NCI-H82 treated with DMSO at 0.1 percent for 48 hours (cell line): ENCODE measurements at regions not wholly inside any gene's neighbourhood (a gene's known extent, or its start where the extent isn't known, plus 50 kb on each side); places are given as distances from the start of the nearest gene placed in this dataset.

ENCODE experiments used
- DNase-seq: peaks from one replicate; lab custom pipeline; 2025; ENCODE audit not compliant: unreplicated experiment; lab: John Stamatoyannopoulos, UW

DNA sequence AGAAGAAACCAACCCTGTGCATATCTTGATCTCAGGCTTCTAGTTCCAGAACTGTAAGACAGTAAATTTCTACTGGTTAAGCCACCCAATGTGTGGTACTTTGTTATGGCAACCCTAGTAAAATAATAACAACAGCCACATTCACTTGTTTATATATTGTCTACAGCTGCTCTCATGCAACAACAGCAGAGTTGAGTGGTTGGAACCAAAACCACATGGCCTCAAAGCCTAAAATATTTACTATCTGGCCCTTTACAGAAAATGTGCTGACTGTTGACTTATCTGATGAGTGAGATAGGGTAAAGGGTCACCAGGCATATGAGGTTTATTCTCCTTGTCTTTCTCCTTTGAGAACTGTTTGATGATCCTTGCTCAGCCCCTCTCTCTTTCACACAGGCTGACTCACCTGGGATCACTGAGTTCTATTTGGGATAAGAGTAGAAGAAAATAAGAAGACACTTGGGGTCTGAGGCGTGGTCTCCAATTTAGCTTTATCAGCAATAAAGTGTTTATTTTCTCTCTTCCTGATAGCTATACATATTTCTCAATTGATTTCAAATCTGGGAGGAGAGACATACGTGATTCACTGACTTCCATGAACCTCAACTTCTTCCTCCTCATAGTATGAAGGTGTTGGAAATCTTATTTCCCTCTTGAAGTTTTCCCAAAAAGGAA, 227.5 kb upstream of the STARD13 start:
- DNase-seq: no peak

DNA sequence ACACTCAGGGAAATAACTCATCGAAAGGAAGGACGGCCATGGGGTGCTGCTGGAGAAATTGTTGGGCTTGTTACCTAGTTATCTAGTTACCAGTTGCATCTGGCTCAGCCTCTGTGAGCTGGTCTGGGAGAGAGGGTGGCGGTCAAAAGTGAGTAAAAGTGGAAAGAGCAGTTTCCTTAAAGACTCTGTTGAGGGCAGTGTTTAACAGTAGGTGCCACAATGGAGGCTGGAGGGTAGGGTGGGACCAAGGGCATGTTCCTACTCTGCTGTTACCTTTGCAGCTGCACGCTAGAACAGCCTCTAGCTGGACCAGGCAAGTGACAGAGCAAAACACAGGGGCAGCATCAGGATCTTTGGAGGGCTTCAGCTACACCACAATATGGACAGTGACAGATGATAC, 228.8 kb upstream of the STARD13 start:
- no peak for DNase-seq

DNA sequence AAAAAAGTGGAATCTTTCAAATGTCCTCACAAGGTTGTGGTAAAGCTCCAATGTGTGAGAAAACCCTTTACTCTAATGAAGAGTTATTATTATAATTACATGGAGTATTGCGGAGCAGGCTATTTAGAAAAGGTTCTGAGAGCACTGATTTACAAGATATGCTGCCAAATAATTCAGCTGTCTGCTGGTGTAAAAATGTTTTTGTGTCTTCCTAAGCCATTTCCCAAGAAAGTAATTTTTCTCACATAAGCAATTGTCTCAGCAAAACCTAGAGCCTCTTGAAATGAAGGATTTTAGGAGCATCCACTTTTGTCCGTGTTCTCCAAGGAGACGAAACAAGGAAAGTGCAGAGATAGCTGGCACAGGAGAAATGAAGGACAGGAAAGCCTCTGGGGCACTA, 229.6 kb upstream of the STARD13 start:
- no peak for DNase-seq

DNA sequence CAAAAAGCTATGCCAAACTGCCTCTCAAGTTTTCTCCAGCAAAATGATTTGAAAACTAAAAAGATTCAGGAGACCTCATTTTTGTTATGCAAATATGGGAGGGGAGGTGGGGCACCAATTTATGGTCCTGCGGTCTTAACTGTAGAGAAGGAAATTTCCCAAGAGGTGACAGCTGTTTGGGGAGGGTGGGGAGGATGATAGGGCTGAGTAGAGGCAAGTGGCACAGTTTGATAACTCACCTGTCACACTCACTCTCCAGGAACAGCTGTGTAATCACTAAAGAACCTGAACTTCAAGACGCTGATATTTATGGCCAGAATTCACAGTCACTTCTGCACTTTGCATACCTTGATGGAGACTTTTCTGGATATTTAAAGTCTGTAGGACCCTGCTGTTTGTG, 232.9 kb upstream of the STARD13 start:
- DNase-seq: no peak

DNA sequence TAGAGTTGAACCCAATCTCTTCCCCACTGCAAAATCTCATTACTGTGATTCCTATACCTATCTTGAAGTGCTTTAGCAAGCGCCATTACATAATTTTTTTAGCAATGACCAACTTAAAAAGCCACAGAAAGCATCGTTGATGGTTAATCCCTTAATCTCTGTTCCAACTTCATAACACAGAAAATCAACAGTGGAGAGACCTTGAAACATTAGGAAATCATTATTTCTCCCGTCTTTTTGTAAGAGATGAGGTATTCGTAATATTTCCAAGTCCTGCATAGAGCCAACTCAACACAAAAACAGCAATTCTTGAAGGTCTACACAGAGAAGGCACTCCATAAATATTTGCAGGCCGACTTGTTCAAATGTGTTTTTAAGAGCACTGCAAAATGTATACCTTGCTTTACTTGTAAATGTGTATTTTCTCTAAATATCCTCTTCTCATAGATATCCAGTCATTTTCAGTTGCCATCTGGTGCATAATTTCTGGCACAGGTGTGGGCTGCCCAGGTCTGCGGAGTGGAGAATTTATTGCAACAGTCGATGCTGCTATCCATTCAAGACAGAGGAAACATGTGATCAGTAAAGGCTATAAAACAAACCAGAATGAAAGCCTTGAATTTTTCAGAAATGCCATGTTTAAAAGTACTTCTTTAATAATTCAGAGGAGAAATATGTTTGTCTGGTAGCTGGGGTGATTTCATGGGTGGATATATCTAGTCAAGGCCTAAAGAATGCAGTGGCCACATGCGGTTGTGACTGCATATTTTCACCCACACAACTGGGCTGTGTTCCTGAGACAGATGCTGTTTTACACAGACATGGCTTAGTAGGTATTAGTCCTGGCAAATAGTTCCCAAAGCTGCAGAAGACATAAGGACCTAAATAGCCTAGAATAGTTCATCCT, 234.3 kb upstream of the STARD13 start:
- DNase-seq: no peak

DNA sequence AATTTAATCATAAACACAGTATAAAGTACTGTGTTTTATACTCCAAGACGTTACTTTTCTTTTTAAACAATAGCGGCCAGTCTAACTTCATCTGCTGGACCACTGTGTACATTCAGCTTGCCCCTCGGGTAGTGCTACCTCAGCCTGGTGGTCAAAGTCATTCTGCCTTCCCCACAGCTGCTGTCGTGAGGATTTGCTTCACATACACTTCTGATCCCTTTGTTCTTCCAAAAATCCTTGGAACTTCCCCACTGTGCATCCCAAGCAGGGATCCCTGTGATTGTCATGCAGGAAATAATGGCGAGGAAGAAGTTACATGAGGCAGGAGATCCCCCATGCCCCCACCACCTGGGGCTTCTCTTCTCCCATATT, 234.9 kb upstream of the STARD13 start:
- DNase-seq: no peak

DNA sequence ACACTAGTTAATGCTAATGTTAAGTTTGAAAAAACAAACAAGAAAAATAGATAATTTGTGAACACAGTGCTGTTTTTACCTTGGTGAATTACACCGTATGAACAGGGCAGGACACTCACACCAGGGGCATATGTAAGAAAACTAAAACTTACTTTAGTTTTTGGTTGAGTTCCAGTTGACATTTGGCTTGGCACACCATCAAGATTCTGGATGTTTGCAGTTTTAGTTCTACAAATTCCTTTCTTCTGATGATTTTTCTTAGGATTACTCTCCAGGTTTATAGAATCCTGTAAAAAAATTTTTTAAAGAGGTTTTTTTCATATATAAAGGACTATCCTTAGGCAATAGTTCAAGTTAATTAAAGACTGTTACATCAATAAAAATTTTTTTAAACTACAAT, 238.5 kb upstream of the STARD13 start:
- DNase-seq: no peak

DNA sequence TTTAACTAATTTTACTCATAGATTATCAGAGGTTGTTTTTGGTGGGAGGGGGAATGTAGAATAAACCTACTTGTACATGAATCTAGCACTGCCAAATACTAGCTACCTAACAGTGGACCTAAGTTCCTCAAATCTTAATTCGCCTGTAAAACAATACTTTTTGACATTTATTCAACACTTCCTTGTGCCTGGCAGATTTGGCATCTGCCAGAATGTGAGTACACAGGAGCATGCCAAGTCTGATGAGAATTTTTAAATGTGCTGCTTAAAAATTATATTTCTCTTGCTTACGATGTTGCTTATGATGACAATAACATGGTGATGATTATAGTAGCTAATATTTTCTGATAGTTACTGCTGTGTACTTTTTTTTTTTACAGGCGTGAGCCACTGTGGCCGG, 240.2 kb upstream of the STARD13 start:
- DNase-seq: no peak

DNA sequence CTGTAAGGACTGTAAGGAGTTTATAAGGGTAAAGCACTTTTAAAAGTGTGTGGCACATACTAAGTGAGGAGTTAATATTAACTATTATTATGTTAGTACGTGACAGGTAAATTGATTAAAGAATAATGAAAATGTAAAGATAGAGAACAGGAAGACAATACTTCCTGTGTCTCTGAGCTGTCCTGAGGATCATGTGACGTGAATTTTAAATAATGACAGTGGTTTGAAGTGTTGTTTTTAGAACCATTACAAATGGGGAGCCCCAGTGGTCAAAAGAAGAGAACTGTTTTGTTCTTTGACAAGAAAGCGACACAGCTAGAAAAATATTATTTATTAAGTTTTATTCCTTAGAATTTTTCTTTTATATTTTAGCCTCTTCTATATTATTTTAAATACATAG, 241.2 kb upstream of the STARD13 start:
- no peak for DNase-seq

DNA sequence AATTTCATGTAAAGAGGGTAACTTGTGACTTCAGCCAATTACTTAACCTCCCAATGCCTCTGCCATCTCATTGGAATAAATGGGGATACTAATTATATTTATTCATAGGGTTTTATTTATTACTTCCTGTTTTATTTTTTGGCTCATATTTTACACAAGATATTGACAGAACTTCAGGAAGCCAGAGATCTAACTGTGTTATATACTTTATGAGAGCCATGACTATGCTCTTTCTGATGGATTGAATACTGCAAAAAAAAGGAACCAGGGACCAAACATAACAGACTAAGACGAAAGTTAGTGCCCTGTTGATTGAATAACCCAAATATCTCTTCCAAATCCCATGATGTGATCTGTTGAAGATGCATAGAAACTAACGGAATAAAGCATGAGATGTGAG, 243.3 kb upstream of the STARD13 start:
- no peak for DNase-seq

DNA sequence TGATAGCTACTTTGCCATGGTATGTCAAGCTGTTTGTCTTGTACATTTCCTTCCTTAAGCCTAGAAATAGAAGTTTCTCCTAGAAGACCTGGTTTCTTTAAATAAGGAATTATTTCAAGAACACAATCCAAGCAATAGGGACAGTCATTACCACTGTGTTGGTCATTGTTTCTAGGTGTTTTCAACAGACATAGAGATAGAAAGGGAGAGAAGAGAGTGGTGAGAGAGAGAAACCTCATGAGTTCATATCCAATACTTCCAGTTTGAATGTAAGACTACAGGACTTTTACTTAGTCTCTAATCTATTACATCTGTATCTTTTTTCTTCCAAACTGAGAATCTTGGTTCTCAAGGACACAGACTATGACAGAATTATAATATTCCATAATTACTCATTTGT, 245.9 kb upstream of the STARD13 start:
- no peak for DNase-seq

DNA sequence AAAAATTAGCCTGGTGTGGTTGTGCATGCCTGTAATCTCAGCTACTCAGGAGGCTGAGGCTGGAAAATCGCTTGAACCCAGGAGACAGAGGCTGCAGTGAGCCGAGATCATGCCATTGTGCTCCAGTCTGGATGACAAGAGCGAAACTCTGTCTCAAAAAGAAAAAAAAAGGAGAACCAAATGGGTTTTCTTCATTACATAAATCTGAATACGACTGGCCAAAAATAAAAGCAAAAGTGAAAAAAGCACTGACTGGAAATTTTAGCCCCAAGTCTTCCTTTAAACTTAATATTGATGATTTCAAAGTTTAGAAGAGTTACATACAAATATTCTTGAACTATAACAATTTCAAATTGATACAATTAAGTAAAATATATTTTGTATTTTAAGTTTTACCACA, 249.5 kb upstream of the STARD13 start:
- no peak for DNase-seq

DNA sequence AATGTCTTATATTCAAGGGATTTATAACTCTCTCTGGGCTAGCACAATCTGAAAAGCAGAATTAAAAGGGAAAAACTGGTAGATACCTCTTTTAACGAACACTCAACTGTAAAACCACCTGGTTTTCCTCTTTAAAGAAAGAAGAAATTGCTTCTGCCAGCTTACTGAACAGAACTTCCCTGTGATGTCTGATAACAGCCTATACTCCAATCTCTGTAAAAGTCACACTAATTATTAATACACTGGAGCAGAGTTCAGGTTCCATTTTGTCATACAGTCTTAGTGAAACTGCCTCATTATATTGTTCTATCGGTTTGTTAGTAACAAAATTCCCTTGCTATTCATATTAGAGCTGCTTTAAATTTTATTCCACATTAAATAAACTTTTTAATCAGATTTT, 251.0 kb upstream of the STARD13 start:
- DNase-seq: no peak

DNA sequence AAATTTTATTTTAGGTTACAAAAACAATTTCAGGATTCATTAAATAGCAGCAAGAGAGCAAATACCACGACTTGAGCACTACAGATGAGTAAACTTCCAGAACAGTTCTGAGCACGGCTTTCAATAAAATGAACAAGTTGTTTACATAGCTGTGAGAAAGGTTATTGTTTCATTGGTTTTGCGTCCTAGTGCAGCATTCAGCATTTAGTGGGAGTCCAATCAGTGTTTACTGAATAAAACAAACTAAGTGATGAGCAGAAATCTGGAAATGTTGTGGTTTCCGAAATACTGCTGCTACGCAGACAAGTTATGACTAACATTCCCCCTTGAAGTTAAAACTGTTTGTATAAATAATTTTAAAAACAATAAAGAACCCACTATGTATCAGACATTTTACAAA, 251.5 kb upstream of the STARD13 start:
- no peak for DNase-seq

DNA sequence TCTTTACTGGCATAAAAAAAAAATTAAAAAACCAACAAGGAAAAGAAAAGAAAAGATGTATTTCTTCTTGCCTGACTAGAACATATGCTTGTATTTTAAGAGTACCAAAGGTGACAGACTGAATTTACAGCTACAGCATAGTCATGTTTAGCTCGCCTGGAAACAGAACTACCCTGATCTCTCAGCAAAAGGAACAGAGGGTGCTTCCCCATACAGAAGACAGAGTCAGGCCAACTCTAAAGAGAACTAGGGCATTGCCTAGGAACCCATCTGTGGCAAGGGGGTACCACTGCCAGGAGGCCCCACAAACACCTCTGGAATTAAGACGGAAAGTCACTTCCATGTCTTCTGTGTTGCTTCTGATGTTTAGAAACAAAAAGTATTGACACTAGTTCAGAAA, 252.1 kb upstream of the STARD13 start:
- no peak for DNase-seq

DNA sequence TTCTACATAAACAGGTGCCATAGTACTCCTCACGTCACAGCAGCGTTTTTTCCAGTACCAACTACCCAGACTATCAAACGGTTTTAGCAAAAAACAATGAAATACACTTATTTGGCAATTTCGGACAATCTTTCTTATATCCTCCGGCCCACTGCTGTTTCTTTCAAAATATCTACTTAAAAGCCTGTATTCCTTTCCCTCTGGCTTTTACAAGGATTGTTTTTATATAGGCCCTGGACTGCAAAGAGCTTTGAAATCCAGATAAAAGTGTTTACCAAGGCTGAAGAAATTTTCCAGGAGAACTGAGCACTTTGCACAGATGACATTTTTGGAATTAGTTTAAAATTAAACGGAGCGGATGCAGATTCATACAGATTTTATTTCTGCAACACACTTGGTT, 255.9 kb upstream of the STARD13 start:
- no peak for DNase-seq

DNA sequence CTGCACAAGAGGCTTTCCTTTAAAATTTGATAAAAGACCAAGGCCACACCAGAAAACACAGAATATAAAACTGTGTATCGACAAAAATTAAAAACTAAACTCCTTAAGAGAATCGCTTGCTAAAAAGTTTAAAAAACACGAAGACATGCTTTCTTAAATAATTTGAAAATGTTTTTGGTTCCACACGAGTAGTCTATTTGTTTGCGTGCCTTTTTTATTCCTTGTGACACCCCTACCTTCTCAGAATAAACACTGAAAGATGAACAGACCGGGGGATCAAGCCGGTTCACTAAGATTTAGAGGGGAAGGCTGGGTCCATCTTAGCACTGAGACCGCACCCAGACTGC, 256.4 kb upstream of the STARD13 start:
- no peak for DNase-seq

DNA sequence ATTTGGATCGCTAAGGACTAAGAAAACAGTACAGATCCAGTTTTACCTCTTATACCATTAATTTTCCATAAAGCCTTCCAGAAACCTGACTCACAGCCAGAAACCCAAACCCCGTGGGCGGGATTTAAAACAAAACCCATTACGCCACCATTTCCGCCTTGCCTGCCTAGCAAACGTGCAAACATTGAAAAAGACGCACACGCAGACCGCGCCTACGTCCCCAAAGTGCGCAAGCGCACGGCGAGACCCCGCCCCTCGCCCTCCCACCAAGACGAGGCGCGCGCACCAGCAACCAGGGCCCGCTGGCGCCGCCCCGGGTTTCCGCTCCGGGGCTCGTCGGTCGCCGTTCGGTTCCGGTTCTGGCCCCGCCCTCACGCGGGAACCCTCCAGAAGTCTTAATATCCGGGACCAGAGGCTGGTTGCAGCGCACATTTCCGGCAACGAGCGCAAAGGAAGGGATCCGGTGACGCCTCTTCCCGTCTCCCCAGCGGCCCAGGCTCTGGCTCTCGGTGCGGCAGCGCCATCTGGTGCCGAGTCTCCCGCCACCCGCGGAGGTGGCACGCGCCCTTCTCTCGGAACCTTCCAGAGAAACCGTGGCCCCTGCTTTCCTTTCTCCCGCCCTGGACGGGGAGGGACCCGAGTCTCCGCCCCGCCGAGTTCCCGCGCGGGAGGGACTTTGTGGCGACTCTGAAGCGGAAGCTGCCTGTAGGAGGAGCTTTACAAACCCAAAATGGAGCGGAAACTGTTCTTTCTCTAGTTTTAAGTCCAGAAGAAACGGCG, 256.9 kb upstream of the STARD13 start:
- peak; percentile 99 for DNase-seq

DNA sequence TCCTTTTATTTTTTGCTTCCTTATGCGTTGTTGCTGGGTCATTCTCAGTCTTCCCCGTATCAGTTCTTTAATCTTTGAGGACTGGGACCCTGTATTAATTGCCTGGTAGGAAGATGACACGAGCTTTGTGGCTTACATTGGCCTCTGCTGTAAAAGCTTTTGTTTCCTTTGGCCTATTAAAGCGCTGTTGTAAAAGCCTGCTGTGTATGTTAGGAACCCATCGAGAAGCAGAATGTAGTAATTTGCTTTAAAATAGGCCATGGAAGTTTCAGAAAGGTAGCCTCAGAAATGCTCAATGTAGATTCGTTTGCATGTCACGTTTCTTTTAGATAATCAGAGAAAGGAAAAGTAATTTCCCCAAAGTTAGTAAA, 257.5 kb upstream of the STARD13 start:
- DNase-seq: no peak

DNA sequence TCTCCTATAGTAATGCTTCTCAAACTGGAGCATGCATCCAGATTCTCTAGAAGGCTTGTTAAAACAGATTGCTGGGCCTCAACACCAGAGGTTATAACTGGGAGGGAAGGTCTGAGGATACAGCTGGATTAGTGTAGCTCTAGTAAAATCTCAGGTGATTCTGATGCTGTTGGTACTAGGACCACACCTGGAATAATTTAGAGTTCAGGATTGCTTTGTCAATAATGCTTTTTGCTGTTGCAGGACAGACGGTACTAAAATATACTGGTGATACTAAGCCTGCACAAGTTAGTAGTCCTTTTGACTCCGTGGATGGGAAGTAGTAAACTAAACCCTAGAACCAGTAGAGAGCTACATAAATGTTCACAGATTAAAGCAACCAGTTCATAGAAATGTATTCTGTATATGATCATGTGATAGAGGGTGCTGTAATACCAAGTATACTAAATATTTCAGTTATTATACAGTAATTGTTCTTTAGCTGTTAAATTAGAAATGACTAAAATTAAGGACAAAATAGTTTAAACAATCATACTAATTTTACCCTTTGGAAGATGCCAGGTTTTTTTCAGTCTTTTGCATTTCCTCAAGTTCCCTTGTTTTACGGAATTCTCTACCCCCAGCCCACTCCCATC, 258.2 kb upstream of the STARD13 start:
- DNase-seq: peak; percentile 37

DNA sequence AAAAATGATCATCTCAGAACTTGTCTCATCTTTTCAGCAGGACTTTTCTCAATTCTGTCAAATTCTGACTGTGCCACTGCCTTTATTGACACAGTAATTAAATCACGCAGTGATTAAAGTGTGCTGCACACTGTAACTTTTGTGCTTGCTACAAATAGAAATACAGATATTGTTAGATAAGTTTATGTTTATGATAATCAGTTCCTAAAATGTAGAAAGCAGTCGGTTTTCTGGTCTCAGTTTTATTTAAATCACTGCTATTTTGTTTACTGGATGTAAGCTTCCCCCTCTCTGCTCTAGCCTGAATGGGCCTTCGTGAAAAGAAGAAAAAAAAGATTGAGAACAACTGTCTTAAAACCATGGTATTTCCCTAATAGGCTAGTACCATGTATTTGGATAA, 258.8 kb upstream of the STARD13 start:
- no peak for DNase-seq

DNA sequence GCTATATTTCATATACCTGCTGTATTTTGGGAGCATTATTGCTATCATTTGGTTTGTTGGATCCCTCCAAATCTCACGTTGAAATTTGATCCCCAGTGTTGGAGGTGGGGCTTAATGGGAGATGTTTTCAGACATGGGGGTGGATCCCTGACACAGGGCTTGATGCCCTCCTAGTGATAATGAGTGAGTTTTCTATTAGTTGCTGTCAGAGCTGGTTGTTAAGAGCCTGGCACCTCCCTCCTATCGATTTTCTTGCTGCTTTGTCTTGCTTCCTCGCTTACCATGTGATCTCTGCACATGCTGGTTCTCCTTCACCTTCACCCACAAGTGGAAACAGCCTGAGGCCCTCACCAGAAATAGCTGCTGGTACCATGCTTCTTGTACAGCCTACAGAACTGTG, 259.9 kb upstream of the STARD13 start:
- DNase-seq: no peak
